ENCODE measurements at regions not wholly inside any gene's neighbourhood (a gene's known extent, or its start where the extent isn't known, plus 50 kb on each side); places are given as distances from the start of the nearest gene placed in this dataset.

DNA sequence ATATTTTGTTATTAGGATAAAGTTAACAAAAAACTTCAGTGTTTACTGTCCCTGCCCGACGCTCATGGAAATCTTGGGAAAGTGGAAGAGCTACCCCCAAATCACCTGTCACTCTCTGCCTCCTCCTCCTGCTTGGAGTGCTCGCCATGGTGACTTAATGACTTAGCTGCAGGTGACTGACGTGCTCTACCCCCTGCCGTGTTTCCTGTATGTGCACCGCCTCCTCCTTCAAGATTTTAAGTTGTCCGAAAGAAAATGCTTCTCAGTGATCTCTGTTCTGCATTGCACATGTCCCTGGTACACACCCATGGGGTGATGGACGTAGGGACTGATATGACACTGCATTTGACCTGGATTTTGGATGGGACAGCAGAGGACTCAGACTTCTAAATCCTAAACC is 338.8 kb upstream of the SHH start:
- TF ChIP-seq, protein P1, sequence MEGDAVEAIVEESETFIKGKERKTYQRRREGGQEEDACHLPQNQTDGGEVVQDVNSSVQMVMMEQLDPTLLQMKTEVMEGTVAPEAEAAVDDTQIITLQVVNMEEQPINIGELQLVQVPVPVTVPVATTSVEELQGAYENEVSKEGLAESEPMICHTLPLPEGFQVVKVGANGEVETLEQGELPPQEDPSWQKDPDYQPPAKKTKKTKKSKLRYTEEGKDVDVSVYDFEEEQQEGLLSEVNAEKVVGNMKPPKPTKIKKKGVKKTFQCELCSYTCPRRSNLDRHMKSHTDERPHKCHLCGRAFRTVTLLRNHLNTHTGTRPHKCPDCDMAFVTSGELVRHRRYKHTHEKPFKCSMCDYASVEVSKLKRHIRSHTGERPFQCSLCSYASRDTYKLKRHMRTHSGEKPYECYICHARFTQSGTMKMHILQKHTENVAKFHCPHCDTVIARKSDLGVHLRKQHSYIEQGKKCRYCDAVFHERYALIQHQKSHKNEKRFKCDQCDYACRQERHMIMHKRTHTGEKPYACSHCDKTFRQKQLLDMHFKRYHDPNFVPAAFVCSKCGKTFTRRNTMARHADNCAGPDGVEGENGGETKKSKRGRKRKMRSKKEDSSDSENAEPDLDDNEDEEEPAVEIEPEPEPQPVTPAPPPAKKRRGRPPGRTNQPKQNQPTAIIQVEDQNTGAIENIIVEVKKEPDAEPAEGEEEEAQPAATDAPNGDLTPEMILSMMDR (IDR thresholded peaks at IDR 0.05; ENCODE audit: extremely low read depth in 1 of 2, insufficient read depth in 1 of 2, low read depth in 1 of 2, low read length in 2 of 2), result no peak
- TF ChIP-seq POLR2AphosphoS5 (IDR thresholded peaks at IDR 0.05; ENCODE audit: insufficient read depth, low read depth, low read length), result no peak
